ENCODE measurements at regions not wholly inside any gene's neighbourhood (a gene's known extent, or its start where the extent isn't known, plus 50 kb on each side); places are given as distances from the start of the nearest gene placed in this dataset.

- TF ChIP-seq POLR2A (IDR thresholded peaks at IDR 0.05) = no peak
- no peak for TF ChIP-seq CTCF (IDR thresholded peaks at IDR 0.05)
Measured at GRCh38 chr22:49329636-49330035, 498.0 kb downstream of the BRD1 start.

All from tibial nerve (tissue), 3 donors.